ENCODE measurements at regions not wholly inside any gene's neighbourhood (a gene's known extent, or its start where the extent isn't known, plus 50 kb on each side); places are given as distances from the start of the nearest gene placed in this dataset.
"Not testable (repeated sequence)": the region's sequence is repeated elsewhere in the genome, so short reads cannot be mapped to it uniquely, and the experiment has no call there.

GRCh38 chr3:17860840-17861471 lies 118.5 kb upstream of the TBC1D5 start:
- TF ChIP-seq POLR2AphosphoS5 (IDR thresholded peaks at IDR 0.05; ENCODE audit: low read depth); SPI1 (IDR thresholded peaks at IDR 0.05; ENCODE audit: borderline replicate concordance, low read depth); REST (IDR thresholded peaks at IDR 0.05; ENCODE audit: insufficient replicate concordance, low read depth): not testable (repeated sequence)
- TF ChIP-seq, protein P1, sequence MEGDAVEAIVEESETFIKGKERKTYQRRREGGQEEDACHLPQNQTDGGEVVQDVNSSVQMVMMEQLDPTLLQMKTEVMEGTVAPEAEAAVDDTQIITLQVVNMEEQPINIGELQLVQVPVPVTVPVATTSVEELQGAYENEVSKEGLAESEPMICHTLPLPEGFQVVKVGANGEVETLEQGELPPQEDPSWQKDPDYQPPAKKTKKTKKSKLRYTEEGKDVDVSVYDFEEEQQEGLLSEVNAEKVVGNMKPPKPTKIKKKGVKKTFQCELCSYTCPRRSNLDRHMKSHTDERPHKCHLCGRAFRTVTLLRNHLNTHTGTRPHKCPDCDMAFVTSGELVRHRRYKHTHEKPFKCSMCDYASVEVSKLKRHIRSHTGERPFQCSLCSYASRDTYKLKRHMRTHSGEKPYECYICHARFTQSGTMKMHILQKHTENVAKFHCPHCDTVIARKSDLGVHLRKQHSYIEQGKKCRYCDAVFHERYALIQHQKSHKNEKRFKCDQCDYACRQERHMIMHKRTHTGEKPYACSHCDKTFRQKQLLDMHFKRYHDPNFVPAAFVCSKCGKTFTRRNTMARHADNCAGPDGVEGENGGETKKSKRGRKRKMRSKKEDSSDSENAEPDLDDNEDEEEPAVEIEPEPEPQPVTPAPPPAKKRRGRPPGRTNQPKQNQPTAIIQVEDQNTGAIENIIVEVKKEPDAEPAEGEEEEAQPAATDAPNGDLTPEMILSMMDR (IDR thresholded peaks at IDR 0.05; ENCODE audit: insufficient read depth, low read length), result not testable (repeated sequence)

Measured in HL-60 (cell line).